ENCODE measurements at regions not wholly inside any gene's neighbourhood (a gene's known extent, or its start where the extent isn't known, plus 50 kb on each side); places are given as distances from the start of the nearest gene placed in this dataset.

DNA sequence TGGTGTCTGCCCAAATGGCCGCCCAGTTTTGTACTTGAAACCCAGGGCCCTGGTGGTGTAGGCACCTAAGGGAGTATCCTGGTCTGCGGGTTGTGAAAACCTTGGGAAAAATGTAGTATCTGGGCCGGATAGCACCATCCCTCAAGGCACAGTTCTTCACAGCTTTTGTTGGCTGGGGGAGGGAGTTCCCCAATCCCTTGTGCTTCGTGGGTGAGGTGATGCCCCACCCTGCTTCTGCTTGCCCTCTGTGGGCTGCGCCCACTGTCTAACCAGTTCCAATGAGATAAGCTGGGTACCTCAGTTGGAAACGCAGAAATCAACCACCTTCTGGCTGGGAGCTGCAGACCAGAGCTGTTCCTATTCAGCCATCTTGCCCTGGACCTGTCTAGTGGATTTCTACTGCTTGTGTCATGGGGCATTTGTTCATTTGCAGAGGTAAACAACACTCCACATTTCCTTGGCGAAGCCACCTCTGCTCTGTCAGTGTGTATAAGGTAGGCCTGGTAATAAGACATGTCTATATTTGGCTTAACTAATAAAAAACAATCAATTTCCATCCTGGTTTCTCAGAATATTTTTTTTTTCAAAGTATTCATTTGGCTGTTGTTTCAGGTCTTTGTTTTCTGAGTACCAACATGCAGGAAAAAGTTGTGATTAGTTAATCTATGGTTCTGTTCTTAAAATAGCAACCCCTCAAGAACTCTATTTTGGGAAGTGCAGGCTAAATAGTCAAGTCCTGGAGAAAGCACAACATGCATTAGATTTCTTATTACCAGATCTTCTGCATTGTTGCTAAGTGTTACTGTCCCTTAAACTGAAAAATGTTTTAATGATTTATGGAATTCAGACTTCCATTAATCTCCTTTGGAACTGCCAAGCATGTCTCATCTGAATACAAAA, 304.3 kb downstream of the ZIC1 start:
- TF ChIP-seq, protein P1, sequence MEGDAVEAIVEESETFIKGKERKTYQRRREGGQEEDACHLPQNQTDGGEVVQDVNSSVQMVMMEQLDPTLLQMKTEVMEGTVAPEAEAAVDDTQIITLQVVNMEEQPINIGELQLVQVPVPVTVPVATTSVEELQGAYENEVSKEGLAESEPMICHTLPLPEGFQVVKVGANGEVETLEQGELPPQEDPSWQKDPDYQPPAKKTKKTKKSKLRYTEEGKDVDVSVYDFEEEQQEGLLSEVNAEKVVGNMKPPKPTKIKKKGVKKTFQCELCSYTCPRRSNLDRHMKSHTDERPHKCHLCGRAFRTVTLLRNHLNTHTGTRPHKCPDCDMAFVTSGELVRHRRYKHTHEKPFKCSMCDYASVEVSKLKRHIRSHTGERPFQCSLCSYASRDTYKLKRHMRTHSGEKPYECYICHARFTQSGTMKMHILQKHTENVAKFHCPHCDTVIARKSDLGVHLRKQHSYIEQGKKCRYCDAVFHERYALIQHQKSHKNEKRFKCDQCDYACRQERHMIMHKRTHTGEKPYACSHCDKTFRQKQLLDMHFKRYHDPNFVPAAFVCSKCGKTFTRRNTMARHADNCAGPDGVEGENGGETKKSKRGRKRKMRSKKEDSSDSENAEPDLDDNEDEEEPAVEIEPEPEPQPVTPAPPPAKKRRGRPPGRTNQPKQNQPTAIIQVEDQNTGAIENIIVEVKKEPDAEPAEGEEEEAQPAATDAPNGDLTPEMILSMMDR (conservative IDR thresholded peaks at IDR 0.05; ENCODE audit: low read depth, low read length) = no peak
- no peak for TF ChIP-seq EZH2 (IDR thresholded peaks at IDR 0.05; ENCODE audit: borderline replicate concordance, low read depth, low read length, poor library complexity, severe bottlenecking)

All from A673 (cell line).